HG03097 (cell line): ENCODE measurements at regions not wholly inside any gene's neighbourhood (a gene's known extent, or its start where the extent isn't known, plus 50 kb on each side); places are given as distances from the start of the nearest gene placed in this dataset.

ENCODE experiments used
- ATAC-seq: cut with Tn5 transposase; IDR thresholded peaks from one replicate; pipeline ENCODE4 v1.9.1; 2021; ENCODE audit not compliant: unreplicated experiment, low FRiP score

DNA sequence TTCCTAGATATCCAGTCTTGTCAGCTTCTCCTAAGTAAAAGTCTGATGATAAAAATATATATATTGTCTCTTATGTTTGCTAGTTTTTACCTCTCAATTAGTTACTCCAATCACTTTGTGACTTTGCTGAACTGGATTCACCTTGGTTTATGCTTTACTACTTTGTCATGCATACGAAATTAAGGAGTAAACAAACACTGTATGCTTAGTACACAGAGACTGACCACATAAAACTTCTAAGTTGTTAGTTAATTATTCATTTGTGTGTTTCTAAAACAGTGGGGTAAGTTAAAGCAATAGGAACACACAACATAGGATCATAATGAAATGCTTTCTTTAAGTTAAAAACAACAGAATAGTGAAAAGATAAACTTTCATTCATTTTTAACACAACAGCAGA, 877.3 kb upstream of the MAP3K7 start:
- ATAC-seq, result peak; percentile 95

DNA sequence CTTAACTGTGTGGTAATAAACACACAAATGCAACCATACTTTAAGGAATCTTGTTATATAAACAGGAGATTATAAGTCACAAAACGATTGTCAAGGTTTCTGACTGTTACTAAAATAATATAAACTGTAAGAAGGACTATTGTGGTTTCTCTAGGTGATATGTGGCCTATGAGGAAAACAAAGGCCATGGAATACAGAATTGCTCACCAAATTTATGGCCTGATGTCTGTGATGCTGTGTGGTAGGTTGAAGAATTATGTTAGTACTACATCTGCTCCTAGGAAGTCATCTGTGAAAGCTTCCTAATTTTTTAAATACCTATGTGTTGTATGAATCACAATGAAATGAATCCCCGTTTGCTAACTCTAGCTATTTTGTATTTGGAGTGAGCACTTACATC, 875.4 kb upstream of the MAP3K7 start:
- ATAC-seq, result no peak

DNA sequence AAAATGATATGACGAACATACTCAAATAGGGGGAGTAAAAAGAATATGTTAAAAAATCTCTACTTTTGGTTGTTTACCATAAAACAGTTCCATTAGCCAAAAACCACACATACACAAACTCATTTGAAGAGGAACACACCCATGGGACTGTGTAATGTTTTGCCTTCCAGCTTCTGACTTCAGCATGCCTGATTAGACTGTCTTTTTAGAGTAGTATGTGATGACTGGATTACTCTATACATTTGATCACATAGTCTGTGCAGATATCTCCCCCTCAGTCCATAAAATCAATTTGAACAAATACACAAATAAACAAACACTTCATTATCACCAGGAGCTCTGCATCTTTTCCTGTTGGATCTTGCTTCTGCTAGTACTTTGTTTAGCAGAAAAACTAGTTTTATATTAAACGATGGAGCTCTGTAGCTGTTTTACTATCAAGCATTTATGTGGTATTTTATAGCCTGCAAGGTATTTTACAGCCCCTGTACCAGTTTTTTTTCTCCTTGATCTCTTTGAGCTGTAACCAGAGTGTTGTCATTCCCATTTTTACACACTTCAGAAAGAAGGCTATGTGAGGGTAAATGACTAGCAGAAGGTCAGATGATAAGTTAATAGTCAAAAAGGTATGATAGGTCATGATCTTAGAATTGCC, 866.5 kb upstream of the MAP3K7 start:
- no peak for ATAC-seq

DNA sequence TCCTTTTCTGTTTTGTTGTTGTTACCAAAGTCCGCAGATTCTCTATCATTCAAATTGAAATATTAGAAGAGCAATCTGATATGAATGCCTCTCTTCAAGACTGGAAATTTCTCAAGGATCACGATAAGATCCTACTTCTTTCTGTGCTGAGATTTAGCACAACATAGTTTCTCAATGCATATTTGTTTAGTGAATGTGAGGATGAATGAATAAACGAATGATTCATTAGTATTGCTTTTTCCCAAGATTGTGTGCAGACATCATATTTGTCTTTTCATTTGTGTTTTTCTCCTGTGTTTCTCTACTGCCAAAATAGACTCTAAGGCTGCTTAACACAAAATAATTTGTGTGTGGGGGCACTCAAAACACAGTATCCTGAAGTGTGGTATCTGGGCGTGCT, 862.7 kb upstream of the MAP3K7 start:
- ATAC-seq, result no peak

DNA sequence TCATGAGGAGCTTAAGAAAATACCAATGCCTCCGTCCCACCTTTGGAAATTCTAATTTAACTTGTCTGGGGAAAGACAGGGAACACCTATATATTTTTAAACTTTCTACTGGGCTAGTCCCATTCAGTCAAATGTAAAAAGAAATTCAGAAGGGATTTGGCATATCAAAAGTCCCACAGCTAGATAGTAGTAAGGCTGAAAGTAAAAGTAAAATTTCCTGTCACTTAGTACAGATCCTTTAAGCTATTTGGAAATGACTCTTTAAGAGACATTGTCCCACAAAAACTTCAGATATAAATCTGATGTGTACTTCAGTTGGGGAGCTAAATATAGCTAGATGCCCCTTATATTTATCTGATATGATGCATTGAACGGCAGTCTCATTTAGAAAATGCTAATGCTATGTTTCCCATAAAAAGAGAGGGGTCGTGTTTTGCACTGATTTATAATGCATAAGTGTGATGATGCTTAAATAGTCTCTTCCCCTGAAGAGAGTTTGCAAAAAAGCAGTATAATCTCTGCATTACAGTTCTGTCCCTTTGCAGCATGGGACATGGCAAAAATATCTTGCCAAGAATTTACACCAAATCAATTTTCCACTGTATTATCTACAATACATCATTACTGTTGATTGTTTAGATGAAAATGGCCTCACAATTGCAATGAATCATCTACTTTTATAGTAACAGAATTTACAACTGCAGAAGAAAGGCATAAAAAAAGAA, 860.8 kb upstream of the MAP3K7 start:
- no peak for ATAC-seq

DNA sequence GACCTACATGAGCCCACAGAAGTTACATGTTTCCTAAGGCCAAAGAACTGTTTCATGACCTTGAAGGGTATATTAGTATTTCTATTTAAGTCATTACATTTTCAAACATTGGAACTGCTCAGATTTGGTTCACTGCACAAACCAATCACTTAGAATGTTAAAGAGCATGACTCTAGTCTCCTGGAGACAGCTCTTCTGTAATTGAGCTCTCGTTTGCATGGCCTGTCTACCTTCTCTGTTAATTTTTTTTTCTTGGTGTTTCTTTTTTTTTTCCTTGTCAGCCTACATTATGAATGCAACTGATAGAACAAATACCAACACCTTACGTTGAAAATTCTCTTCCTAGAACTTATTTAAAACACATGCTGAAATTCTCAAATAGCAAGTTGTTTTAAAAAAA, 860.2 kb upstream of the MAP3K7 start:
- no peak for ATAC-seq

DNA sequence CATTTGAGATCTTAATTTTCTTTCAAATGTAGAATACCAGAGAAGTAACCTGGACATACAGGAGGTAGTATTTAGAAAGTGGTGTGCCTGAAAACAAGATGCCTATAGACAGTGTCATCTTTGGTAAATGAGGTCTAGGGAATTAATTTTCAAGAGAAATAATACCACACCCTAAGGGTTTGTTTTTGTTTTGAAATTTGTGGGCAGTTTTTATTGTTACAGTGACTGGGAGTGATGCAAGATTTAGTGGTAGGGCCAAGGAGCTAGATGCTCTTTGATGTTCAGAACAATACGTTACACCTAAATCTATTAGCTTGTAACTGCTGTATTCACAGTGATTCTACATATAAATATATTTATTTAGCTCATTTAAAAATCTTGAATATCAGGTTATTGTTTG, 856.5 kb upstream of the MAP3K7 start:
- ATAC-seq, result no peak

DNA sequence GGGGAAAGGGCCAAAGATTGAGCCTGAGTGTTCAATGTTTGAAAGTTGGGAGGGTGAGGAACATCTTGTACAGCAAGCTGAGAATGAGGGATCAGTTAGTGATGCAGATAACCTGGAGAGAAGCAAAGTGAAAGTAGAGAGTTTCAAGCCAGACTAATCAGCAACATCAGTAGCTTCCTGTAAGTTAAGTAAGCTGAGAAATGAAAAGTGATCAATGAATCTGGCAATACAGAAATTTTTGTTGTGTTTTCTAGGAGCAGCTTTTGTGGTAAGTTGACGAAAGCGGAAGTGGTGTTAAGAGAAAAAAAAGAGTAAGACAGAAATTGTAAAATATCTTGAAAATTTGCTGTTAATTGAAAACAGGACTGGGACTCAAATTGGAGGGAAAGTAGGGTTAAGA, 855.5 kb upstream of the MAP3K7 start:
- peak; percentile 54 for ATAC-seq

DNA sequence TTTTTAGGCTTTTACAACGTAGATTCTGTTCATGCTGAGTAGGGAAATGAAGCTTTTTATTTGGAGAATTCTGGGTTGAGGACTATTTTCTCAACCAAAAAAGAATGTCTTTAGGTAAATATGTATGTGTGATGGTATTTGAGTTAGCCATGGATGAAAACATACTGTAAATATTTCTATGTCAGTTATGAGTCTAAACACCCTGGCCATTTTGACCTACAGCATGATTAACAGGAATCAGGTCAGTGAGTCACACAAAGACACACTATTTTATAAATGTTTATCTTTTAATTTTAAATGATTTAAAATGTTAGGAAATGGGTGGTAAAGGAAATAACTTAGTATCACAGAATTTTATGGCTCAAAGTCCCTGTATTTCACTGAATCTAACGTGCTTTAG, 851.7 kb upstream of the MAP3K7 start:
- no peak for ATAC-seq

DNA sequence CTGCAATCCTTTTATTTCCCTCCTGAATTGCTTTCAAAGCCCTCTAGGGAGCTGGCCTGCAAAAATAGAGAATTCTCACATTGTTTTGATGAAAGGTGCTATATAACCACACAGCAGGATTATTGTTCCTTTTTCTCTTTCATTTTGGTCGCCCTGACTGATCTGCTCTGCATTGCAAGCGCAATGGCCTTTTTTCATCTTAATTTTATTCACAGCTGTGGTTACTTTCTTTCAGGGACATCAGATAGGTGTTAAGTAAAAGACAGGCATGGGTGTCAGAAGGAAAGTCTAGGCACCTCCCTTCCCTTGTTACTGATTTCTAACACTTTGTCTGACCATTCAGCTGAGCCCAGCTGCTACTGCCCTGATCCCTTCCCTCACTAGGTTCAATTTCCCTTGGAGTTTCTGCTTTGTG, 850.5 kb upstream of the MAP3K7 start:
- ATAC-seq, result no peak

DNA sequence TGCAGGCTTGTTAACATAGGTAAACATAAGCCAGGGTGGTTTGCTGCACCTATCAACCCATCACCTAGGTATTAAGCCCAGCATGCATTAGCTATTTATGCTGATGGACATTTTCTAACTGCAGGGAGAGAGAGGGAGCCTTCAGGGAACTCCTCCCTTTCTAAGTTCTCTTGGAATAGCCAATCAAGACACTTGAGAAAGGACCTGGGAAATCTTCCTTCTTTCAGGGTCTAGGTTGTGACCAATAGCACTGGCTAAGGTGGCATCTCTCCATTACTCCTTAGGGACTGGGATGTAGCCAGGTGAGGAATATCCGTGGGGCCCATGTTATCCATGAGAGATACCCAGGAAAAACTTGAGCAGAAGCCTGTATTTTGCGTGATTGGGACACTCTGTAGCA, 849.6 kb upstream of the MAP3K7 start:
- ATAC-seq, result no peak

DNA sequence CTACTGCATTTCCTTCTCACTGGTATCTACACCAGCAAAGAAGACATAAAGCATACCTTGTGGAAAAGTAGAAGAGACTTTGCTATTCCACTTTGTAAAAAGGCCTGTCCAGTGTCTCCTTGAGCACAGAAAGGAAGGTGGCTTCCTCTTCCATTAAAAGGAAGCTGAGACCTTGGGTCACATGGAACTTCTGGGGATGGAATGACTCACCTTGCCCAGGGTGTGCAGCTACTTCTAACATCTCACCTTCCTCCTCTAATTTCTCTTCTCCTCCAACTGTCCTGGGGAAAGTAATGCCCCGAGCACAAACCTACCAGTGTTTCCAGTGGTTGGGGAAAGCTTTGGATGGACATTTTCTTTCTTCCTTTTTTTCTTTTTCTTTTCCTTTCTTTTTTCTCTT, 848.8 kb upstream of the MAP3K7 start:
- ATAC-seq, result no peak

DNA sequence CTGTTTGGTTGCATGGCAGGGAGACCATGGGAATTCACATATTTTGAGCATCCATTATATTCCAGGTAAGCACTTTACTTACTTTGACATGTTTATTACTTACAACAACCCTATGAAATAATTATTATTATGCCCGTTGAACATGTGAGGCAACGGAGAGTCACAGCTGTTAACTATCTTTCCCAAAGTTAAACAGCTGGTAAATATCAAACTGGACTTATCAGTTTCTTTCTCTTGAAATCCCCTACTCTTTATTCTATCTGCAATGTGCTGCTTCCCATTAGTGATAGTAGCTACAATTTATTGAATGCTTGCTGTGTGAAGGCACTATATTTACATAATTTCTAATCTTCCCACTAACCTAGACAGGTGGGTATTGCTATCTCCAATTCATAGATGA, 847.7 kb upstream of the MAP3K7 start:
- ATAC-seq, result no peak

DNA sequence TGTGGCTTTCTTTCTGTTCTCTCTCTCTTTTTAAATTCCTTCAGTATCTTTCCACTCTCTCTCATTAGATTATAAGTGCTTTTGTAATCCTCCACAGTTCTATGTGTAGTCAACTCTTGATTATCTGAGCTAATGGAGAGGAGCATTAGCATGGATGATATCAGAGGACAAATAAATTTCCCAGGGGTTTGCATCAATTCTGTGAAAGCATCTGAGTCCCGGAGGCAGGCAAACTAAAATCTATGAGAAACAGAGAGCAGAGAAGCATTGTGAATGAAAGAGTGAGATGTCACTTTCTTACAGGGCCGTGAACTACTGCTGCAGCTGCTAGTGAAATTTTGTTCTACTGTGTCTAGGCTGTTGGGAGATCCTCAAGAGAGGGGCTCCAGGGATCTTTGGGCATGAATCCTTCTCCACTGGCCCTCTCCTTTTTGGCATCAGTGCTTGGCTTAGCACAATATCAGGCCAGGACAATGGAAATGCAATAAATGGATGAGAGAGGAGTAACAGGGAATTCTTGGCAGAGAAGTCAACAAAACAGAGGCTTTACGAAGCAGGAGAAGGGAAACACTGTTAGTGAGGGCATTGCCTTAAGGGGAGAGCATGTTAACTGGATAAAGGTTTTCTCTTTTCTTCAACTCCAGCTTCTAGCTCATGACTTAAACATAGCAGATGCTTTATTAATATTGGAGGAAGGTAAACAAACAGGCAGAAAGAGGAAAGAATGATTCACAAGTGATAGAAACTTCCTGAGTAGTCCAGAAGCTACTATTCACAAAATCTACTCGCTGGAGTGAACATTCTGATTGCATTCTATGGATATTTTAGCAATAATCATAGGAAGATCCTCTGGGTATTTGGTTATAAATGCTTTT, 847.0 kb upstream of the MAP3K7 start:
- no peak for ATAC-seq

DNA sequence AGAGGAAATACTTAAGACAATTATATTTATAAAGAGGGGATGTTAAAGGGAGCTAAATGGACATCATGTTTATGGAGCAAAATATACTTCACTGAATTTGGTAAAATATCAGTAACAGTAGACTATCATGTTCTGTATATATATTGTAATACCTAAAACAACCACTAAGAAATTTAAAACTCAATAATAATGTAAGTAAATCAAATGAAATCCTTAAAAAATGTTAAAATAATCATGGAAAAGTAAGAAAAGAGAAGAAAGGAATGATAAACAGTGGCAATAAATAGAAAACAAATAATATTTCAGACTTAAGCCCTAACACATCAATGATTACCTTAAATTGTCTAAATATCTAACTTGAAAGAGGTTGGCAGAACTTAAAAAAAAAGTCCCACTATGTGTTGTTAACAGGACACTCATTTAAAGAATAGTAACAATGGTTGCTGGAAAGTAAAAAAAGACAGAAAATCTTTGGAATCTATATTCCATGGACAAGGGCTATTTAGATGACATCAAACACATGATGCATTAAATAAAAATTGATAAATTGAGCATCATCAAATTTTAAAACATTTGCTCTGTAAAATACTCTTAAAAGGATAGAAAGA, 842.2 kb upstream of the MAP3K7 start:
- ATAC-seq, result no peak

DNA sequence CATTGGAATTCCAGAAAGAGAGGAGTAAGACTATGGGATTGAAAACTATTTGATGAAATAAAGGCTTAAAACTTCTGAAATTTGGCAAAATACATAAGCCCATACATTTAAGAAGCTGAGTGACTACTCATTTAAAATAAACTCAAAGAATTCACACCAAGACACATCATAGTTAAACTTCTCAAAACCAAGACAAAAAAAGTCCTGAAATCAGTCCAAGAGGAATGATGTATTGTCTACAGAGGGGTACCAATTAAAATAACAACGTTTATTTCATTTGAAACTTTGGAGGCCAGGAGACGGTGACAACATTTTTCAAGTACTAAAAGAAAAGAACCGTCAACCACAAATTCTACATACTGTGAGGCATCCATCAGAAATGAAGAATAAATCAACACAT, 841.4 kb upstream of the MAP3K7 start:
- no peak for ATAC-seq

DNA sequence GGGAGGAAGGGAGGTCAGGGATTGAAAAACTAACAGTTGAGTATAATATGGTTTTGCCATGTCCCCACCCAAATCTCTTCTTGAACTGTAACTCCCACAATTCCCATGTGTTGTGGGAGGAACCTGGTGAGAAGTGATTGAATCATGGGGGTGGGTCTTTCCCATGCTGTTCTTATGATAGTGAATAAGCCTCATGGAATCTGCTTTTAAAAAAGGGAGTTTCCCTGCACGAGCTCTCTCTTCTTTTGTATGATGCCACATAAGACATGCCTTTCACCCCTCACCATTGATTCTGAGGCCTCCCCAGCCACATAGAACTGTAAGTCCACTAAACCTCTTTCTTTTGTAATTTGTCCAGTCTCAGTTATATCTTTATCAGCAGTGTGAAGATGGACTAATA, 833.4 kb upstream of the MAP3K7 start:
- no peak for ATAC-seq

DNA sequence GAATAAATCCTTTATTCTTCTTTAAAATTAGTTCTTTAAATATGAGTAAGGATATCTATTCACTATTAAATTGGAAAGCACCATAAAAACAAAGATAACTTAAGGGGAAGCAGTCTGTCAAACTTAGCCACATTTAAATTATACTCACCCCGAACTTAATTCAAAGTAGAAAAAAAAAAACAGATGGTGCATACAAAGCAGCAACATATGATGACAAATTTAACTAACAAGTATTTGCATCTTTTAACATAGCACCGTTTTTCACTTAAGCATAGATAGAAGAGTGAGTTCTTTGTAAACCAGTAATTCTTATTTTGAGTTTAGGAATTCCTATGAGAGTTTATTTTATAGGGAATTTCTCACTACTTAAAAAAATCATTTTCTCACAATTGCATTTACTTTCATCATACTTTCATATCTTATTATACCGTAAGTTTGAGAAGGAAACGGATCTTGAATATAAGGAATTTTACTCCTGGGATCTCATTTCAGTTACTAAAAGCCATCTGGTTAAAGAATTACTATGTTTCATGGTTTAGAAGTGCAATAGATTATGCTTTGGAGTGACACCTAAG, 828.2 kb upstream of the MAP3K7 start:
- ATAC-seq, result no peak

DNA sequence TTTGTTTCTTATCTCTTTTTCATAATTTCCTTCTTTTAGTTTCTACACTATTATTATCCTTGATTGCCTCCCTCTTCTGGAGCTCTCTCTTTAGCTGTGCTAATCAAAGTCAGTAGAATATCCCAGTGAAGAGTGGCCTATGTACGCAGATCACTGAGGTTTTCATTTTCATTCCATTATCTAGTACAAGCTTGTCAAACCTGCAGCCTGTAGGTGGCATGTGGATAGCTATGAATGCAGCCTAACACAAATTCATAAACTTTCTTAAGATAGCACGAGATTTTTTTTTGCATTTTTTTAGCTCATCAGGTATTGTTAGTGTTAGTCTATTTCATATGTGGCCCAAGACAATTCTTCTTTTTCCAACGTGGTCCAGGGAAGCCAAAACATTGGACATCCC, 825.7 kb upstream of the MAP3K7 start:
- ATAC-seq, result no peak

DNA sequence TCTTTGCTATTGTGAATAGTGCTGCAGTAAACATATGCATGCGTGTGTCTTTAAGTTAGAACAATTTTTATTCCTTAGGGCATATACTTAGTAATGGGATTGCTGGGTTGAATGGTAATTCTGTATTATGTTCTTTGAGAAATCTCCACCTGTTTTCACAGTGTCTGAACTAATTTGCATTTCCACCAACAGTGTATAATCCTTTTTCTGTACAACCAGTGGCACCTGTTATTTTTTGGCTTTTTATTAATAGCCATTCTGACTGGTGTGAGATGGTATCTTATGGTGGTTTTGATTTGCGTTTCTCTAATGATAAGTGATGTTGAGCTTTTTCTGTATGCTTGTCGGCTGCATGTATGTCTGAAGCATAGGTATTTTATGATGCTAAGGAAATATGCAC, 820.8 kb upstream of the MAP3K7 start:
- no peak for ATAC-seq

DNA sequence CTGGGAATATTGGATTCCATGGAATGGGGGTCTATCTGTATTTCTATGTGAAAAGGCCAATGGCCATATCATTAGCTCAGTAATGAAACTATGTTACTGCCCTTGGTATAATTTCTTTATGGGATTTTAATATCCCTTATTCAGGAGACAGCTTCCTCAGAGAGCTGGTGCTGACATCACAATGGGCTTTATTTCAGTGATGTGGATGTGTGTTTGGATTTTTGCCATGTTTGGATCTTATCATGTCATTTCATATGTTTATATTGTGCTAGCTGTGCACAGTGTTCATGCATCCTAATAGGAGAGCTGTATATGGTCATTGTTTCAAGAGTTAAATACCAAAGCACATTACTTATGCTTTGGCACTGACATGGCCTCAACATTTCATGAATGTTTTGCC, 806.1 kb upstream of the MAP3K7 start:
- no peak for ATAC-seq
